ENCODE measurements at regions not wholly inside any gene's neighbourhood (a gene's known extent, or its start where the extent isn't known, plus 50 kb on each side); places are given as distances from the start of the nearest gene placed in this dataset.
"Not testable (repeated sequence)": the region's sequence is repeated elsewhere in the genome, so short reads cannot be mapped to it uniquely, and the experiment has no call there.

- Mint-ChIP-seq H3K4me3 (no peak overlapping the region), H3K4me1 (ENCODE audit: low read depth) (no peaks in the 10 kb centered on the region), H3K9me3 (peaks cover 7% of the 10 kb centered on the region), H3K36me3 (ENCODE audit: low read depth) (no peaks in the 10 kb centered on the region), H3K27ac (no peak overlapping the region), H3K27me3 (ENCODE audit: insufficient read depth) (no peaks in the 10 kb centered on the region)
- intact Hi-C loops (cut with micrococcal nuclease) = no loop called here
- DNase-seq (ENCODE audit: low spot score) = no peak
Observed at GRCh38 chr13:64718116-64718515, 2512.0 kb downstream of the PCDH9 start.

- peaks cover 7% of the 10 kb centered on the region for H3K9me3 Mint-ChIP-seq
- H3K4me1 Mint-ChIP-seq (ENCODE audit: low read depth) = no peaks in the 10 kb centered on the region
- H3K27ac Mint-ChIP-seq = no peak overlapping the region
- H3K36me3 Mint-ChIP-seq (ENCODE audit: low read depth) = no peaks in the 10 kb centered on the region
- H3K27me3 Mint-ChIP-seq (ENCODE audit: insufficient read depth) = no peaks in the 10 kb centered on the region
- intact Hi-C loops (cut with micrococcal nuclease) = no loop called here
- DNase-seq (ENCODE audit: low spot score) = no peak
- no peak overlapping the region for H3K4me3 Mint-ChIP-seq
Observed at GRCh38 chr13:64716936-64717335, 2513.2 kb downstream of the PCDH9 start.

GRCh38 chr13:64709079-64709478 lies 2521.1 kb downstream of the PCDH9 start:
- H3K9me3 Mint-ChIP-seq = peaks cover 19% of the 10 kb centered on the region
- no peaks in the 10 kb centered on the region for H3K36me3 Mint-ChIP-seq (ENCODE audit: low read depth)
- H3K4me1 Mint-ChIP-seq (ENCODE audit: low read depth) = no peaks in the 10 kb centered on the region
- H3K4me3 Mint-ChIP-seq = no peak overlapping the region
- no peak for DNase-seq (ENCODE audit: low spot score)
- intact Hi-C loops (cut with micrococcal nuclease) = no loop called here
- H3K27me3 Mint-ChIP-seq (ENCODE audit: insufficient read depth) = no peaks in the 10 kb centered on the region
- no peak overlapping the region for H3K27ac Mint-ChIP-seq

- H3K27me3 Mint-ChIP-seq (ENCODE audit: insufficient read depth) = no peaks in the 10 kb centered on the region
- peaks cover 25% of the 10 kb centered on the region for H3K9me3 Mint-ChIP-seq
- no peak for DNase-seq (ENCODE audit: low spot score)
- H3K4me1 Mint-ChIP-seq (ENCODE audit: low read depth) = no peaks in the 10 kb centered on the region
- no peaks in the 10 kb centered on the region for H3K36me3 Mint-ChIP-seq (ENCODE audit: low read depth)
- no peak overlapping the region for H3K4me3 Mint-ChIP-seq
- intact Hi-C loops (cut with micrococcal nuclease) = no loop called here
- H3K27ac Mint-ChIP-seq = no peak overlapping the region
Observed at GRCh38 chr13:64704121-64704649, 2526.0 kb downstream of the PCDH9 start.

- no peak overlapping the region for H3K4me3 Mint-ChIP-seq
- DNase-seq (ENCODE audit: low spot score) = no peak
- H3K9me3 Mint-ChIP-seq = peaks cover 17% of the 10 kb centered on the region
- H3K4me1 Mint-ChIP-seq (ENCODE audit: low read depth) = no peaks in the 10 kb centered on the region
- no peaks in the 10 kb centered on the region for H3K36me3 Mint-ChIP-seq (ENCODE audit: low read depth)
- no peaks in the 10 kb centered on the region for H3K27me3 Mint-ChIP-seq (ENCODE audit: insufficient read depth)
- intact Hi-C loops (cut with micrococcal nuclease) = no loop called here
- H3K27ac Mint-ChIP-seq = no peak overlapping the region
Observed at GRCh38 chr13:64697226-64697625, 2532.9 kb downstream of the PCDH9 start.

- Mint-ChIP-seq H3K36me3 (ENCODE audit: low read depth) (no peaks in the 10 kb centered on the region), H3K4me1 (ENCODE audit: low read depth) (no peaks in the 10 kb centered on the region), H3K9me3 (peaks cover 23% of the 10 kb centered on the region), H3K4me3 (no peak overlapping the region), H3K27ac (no peak overlapping the region), H3K27me3 (ENCODE audit: insufficient read depth) (no peaks in the 10 kb centered on the region)
- DNase-seq (ENCODE audit: low spot score) = no peak
- intact Hi-C loops (cut with micrococcal nuclease) = no loop called here
Observed at GRCh38 chr13:64688893-64689677, 2541.1 kb downstream of the PCDH9 start.

GRCh38 chr13:64686536-64686935 lies 2543.6 kb downstream of the PCDH9 start:
- H3K27me3 Mint-ChIP-seq (ENCODE audit: insufficient read depth); H3K4me1 Mint-ChIP-seq (ENCODE audit: low read depth); H3K36me3 Mint-ChIP-seq (ENCODE audit: low read depth); intact Hi-C loops (cut with micrococcal nuclease); DNase-seq (ENCODE audit: low spot score); H3K27ac Mint-ChIP-seq; H3K4me3 Mint-ChIP-seq: not testable (repeated sequence)
- peaks cover 15% of the 10 kb centered on the region for H3K9me3 Mint-ChIP-seq

GRCh38 chr13:64684685-64685431 lies 2545.3 kb downstream of the PCDH9 start:
- intact Hi-C loops (cut with micrococcal nuclease) = loop anchor here (1.0 kb wide), 1 partner anchor 14 kb away; no protein-coding TSS in a partner anchor
- Mint-ChIP-seq H3K27me3 (ENCODE audit: insufficient read depth) (no peaks in the 10 kb centered on the region), H3K27ac (no peak overlapping the region), H3K36me3 (ENCODE audit: low read depth) (no peaks in the 10 kb centered on the region), H3K9me3 (peaks cover 15% of the 10 kb centered on the region), H3K4me3 (no peak overlapping the region), H3K4me1 (ENCODE audit: low read depth) (no peaks in the 10 kb centered on the region)
- no peak for DNase-seq (ENCODE audit: low spot score)

- no peak overlapping the region for H3K27ac Mint-ChIP-seq
- intact Hi-C loops (cut with micrococcal nuclease) = no loop called here
- DNase-seq (ENCODE audit: low spot score) = no peak
- no peak overlapping the region for H3K4me3 Mint-ChIP-seq
- H3K27me3 Mint-ChIP-seq (ENCODE audit: insufficient read depth) = no peaks in the 10 kb centered on the region
- H3K4me1 Mint-ChIP-seq (ENCODE audit: low read depth) = no peaks in the 10 kb centered on the region
- no peaks in the 10 kb centered on the region for H3K36me3 Mint-ChIP-seq (ENCODE audit: low read depth)
- H3K9me3 Mint-ChIP-seq = peaks cover 14% of the 10 kb centered on the region
Observed at GRCh38 chr13:64684108-64684507, 2546.0 kb downstream of the PCDH9 start.

- no peaks in the 10 kb centered on the region for H3K4me1 Mint-ChIP-seq (ENCODE audit: low read depth)
- intact Hi-C loops (cut with micrococcal nuclease) = no loop called here
Observed at GRCh38 chr13:64680739-64681138, 2549.4 kb downstream of the PCDH9 start.

GRCh38 chr13:64675255-64675892 lies 2554.8 kb downstream of the PCDH9 start:
- peaks cover 8% of the 10 kb centered on the region for H3K9me3 Mint-ChIP-seq
- H3K4me3 Mint-ChIP-seq = no peak overlapping the region
- no peaks in the 10 kb centered on the region for H3K36me3 Mint-ChIP-seq (ENCODE audit: low read depth)
- no peak for DNase-seq (ENCODE audit: low spot score)
- intact Hi-C loops (cut with micrococcal nuclease) = no loop called here
- H3K27me3 Mint-ChIP-seq (ENCODE audit: insufficient read depth) = no peaks in the 10 kb centered on the region
- no peaks in the 10 kb centered on the region for H3K4me1 Mint-ChIP-seq (ENCODE audit: low read depth)
- no peak overlapping the region for H3K27ac Mint-ChIP-seq

More at GRCh38 chr13:64680739-64681138, 2549.4 kb downstream of the PCDH9 start:
- H3K9me3 Mint-ChIP-seq = peaks cover 10% of the 10 kb centered on the region
- no peak overlapping the region for H3K27ac Mint-ChIP-seq
- no peaks in the 10 kb centered on the region for H3K36me3 Mint-ChIP-seq (ENCODE audit: low read depth)
- no peak overlapping the region for H3K4me3 Mint-ChIP-seq
- no peak for DNase-seq (ENCODE audit: low spot score)
- H3K27me3 Mint-ChIP-seq (ENCODE audit: insufficient read depth) = no peaks in the 10 kb centered on the region

- Mint-ChIP-seq H3K27me3 (ENCODE audit: insufficient read depth) (no peaks in the 10 kb centered on the region), H3K9me3 (peaks cover 8% of the 10 kb centered on the region), H3K36me3 (ENCODE audit: low read depth) (no peaks in the 10 kb centered on the region), H3K4me3 (no peak overlapping the region), H3K4me1 (ENCODE audit: low read depth) (no peaks in the 10 kb centered on the region), H3K27ac (no peak overlapping the region)
- intact Hi-C loops (cut with micrococcal nuclease) = no loop called here
- no peak for DNase-seq (ENCODE audit: low spot score)
Observed at GRCh38 chr13:64674126-64674525, 2556.0 kb downstream of the PCDH9 start.

GRCh38 chr13:64672751-64673150 lies 2557.4 kb downstream of the PCDH9 start:
- Mint-ChIP-seq H3K4me1 (ENCODE audit: low read depth) (no peaks in the 10 kb centered on the region), H3K9me3 (peaks cover 14% of the 10 kb centered on the region), H3K27ac (no peak overlapping the region), H3K27me3 (ENCODE audit: insufficient read depth) (no peaks in the 10 kb centered on the region), H3K4me3 (no peak overlapping the region), H3K36me3 (ENCODE audit: low read depth) (no peaks in the 10 kb centered on the region)
- DNase-seq (ENCODE audit: low spot score) = no peak
- intact Hi-C loops (cut with micrococcal nuclease) = no loop called here

All from activated T-helper 1 cell treated with anti-CD3 and anti-CD28 coated beads, Interleukin-12 subunit alpha, Interleukin-12 subunit beta, Interleukin-2, Interleukin-4 antibody, amounts not matched to agents 30 ng/mL and 10 ng/mL and 1 ng/mL, durations not matched to agents 14 hours and 24 hours and 36 hours (primary cell).